ENCODE measurements at regions not wholly inside any gene's neighbourhood (a gene's known extent, or its start where the extent isn't known, plus 50 kb on each side); places are given as distances from the start of the nearest gene placed in this dataset.

GRCh38 chr13:84640691-84641090 is 758.4 kb upstream of the SLITRK1 start:
- dilution Hi-C loops (cut with HindIII; ENCODE audit: low sequenced_read_pairs, unreplicated experiment): no loop called here
- no peak overlapping the region for H3K4ac ChIP-seq (ENCODE audit: low read depth, low read length)
- BruUV-seq (replicated peaks): no TSS peak
- TF ChIP-seq RCOR1 (IDR thresholded peaks at IDR 0.05; ENCODE audit: insufficient replicate concordance, low read length) (no peak), CTCF (conservative IDR thresholded peaks at IDR 0.05; ENCODE audit: low read depth, low read length) (no peak), CEBPB (IDR thresholded peaks at IDR 0.05; ENCODE audit: low read depth, low read length) (no peak), POLR2A (IDR thresholded peaks at IDR 0.05; ENCODE audit: low read depth, low read length) (no peak), RFX5 (IDR thresholded peaks at IDR 0.05; ENCODE audit: low read depth, low read length) (no peak)
- intact Hi-C loops (cut with micrococcal nuclease): no loop called here
- H3K18ac ChIP-seq (ENCODE audit: low read depth, low read length): no peak overlapping the region
- DNase-seq (no peak), ATAC-seq (ENCODE audit: low read depth) (no peak)
- ChIA-PET CTCF (no interaction called here), POLR2A (ENCODE audit: unreplicated experiment) (no interaction called here)
- no peak overlapping the region for H3K56ac ChIP-seq (ENCODE audit: extremely low read depth, insufficient read depth, low read length)
- H4K20me1 ChIP-seq (ENCODE audit: insufficient read depth, low read length): no peaks in the 10 kb centered on the region
- no peak overlapping the region for H3K14ac ChIP-seq (replicated peaks; ENCODE audit: low read depth, low read length)
- no peaks in the 10 kb centered on the region for H3K9me1 ChIP-seq (ENCODE audit: insufficient read depth, low read length)
- H3K9ac ChIP-seq (ENCODE audit: low read depth, low read length): no peak overlapping the region
- H2BK15ac ChIP-seq (ENCODE audit: low read depth, low read length): no peak overlapping the region
- peaks cover 5% of the 10 kb centered on the region for H3K9me3 ChIP-seq (ENCODE audit: control insufficient read depth, insufficient read depth, low read length)
- no peaks in the 10 kb centered on the region for H3K79me1 ChIP-seq (ENCODE audit: low read depth in 1 of 2, low read length in 2 of 2)
- H3K4me1 ChIP-seq (ENCODE audit: control insufficient read depth, insufficient read depth, low read length): peaks cover 3% of the 10 kb centered on the region; the same call in 1 of the 2 replicates
- no peak overlapping the region for H2BK20ac ChIP-seq (ENCODE audit: low read depth, low read length)
- H3K27me3 ChIP-seq (ENCODE audit: control insufficient read depth, insufficient read depth, low read length): no peaks in the 10 kb centered on the region
- H2AK9ac ChIP-seq (replicated peaks; ENCODE audit: low read depth, low read length, poor library complexity): no peak overlapping the region
- H2AFZ ChIP-seq (replicated peaks; ENCODE audit: low read length, poor library complexity): no peak overlapping the region
- no peak overlapping the region for H4K8ac ChIP-seq (ENCODE audit: low read depth in 2 of 2, low read length in 2 of 2)
- H4K91ac ChIP-seq (ENCODE audit: insufficient read depth, low read depth, low read length): no peak overlapping the region
- H3K27ac ChIP-seq (ENCODE audit: insufficient read depth, low read length): no peak overlapping the region
- in situ Hi-C loops (cut with MboI; ENCODE audit: low sequenced_read_pairs): no loop called here
- no peak overlapping the region for H3K4me2 ChIP-seq (ENCODE audit: low read depth, low read length)
- H3K23ac ChIP-seq (ENCODE audit: low read depth, low read length): no peak overlapping the region
- no peak overlapping the region for H2AK5ac ChIP-seq (ENCODE audit: low read depth, low read length)
- H2BK5ac ChIP-seq (ENCODE audit: low read depth, low read length, poor library complexity, severe bottlenecking): no peak overlapping the region
- no peak overlapping the region for H2BK120ac ChIP-seq (ENCODE audit: low read depth, low read length)
- no peak overlapping the region for H3K4me3 ChIP-seq (ENCODE audit: insufficient read depth, low read depth, low read length)
- WGBS, 2 experiments (ENCODE audit: extremely low coverage in 2 of 2, insufficient read length in 1 of 2): no CpG with 5 or more reads among the region's 1 CpG
- no peaks in the 10 kb centered on the region for H3K36me3 ChIP-seq (ENCODE audit: control insufficient read depth, insufficient read depth, low read length)
- no peak overlapping the region for H4K5ac ChIP-seq (ENCODE audit: low read depth, low read length)

All from IMR-90 (cell line).